ENCODE measurements at regions not wholly inside any gene's neighbourhood (a gene's known extent, or its start where the extent isn't known, plus 50 kb on each side); places are given as distances from the start of the nearest gene placed in this dataset.

DNA sequence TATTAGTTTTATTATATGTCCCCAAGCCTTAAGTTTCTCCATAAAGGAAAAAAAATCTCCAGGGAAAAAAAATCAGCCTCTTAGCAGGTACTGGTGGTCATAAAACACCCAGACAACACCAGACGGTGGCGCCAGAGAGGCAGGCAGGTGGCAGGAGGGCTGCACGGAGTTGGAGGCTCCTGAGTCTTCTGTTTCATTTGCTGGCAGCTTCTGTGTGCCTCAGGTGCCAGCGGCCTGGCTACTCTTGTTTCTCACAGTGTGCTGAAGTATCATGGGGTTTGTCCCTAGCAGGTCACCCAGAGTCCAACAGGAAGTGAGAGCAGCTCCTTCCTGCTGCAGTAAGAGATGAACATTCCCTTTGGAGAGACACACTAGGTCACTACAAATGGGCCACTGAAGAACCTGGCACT, 123.3 kb upstream of the GADD45A start:
- ATAC-seq: peak; percentile 92

DNA sequence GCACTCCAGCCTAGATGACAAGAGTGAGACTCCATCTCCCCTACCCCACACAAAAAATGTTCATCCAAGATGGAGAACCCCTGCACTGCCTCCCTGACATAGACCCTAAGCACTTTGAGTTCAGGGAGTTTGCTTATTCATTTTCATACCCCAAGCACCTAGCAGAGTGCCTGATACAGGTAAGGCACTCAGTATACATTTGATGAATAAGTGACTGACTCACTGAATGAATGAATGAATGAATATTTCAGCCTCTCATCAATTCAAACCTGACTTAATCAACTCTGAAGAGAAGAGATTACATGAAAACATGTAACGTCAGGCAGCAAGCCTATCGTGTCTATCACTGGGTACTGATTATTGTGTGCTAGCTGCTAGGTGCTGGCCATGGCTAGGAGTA, 121.3 kb upstream of the GADD45A start:
- ATAC-seq: no peak

DNA sequence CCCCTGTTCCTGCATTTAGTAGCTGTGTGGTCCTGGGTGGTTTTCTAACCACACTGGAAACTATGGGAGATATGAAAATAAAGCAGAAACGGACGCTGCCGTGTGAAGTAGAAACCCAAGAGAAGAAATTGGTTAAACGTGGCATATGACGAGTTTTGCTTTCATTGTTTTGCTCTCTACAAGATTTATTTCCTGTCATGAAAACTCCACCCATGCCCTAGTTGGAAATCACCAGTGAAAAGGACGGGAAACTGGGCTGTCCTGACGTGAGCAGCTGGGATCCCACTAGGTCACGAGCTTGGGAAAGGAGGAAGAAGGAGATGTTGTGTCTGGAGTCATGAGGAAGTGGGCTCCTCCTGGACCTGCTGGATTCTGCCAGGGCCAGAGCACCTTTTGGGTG, 120.8 kb upstream of the GADD45A start:
- no peak for ATAC-seq

DNA sequence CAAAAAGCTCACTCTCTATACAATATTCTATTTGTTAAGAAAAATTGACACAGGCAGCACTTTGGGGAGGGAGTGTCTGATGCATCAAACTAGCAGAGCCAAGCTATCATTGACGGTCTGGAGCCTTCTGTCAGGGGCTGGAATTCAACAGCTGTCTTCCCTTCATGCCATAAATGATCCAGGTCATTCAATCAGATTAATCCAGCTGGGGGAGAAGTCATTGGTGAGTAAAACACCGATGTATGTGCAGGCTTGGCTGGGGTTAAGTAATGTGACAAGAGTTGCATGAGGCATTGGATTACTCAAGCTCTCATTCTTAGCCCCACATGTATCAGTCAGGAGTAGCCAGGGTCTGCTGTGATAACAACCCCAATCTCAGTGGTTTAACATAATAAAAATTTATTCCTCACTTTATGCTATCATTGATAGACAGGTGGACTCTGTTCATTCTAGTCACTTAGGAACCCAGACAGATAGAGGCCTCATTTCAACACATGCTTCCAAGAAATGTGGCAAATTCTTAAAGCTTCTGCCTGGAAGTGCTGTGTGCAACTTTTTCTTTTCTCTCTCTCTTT, 118.1 kb upstream of the GADD45A start:
- ATAC-seq: no peak

DNA sequence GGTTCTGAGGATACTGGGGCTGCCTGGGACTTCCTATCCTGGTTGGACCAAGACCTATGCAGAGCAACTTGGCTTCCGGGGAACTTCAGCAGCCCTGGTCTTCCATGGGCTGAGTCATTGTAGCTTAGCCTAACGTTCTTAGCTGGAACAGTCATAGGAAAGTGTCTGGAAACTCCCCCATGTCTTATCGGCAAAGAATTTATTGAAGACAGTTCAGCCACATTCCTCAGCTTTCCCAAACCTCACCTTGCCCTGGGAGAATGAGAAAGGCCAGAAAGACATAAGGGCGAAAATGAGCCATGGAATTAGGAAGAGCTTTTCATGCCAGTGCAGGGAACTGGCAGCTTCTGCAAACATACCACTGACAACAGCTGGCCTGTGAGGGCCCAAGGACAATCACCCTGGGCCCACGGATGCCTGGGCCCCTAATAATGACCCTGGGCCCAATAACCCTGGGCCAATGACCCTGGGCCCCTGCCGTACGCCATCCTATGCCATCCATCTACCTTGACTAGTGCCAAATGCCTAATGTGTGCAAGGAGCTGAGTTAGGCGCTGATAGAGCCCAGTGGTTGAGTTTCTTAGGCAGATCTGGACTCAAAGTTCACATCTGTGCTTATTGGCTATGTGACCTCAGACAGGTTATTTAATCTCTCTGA, 114.4 kb upstream of the GADD45A start:
- peak; percentile 84 for ATAC-seq

DNA sequence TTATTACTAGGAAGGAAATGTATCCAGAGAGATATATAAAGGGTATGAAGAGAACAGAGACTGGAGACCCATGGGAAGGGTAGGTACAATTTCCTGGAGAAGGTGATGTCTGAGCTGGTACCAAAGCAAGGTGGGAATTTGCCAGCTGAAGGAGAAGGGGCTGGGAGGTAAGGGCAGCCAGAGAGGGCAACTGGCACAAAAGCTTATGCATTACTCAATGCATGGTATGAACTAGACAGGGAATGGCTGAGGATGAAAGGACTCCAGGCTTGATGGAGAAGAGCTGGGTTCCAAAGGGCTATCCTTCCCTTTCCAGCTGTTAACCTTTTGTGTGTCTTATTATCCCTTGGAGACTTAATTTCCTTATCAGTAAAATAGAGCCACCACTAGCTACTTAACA, 113.6 kb upstream of the GADD45A start:
- no peak for ATAC-seq

DNA sequence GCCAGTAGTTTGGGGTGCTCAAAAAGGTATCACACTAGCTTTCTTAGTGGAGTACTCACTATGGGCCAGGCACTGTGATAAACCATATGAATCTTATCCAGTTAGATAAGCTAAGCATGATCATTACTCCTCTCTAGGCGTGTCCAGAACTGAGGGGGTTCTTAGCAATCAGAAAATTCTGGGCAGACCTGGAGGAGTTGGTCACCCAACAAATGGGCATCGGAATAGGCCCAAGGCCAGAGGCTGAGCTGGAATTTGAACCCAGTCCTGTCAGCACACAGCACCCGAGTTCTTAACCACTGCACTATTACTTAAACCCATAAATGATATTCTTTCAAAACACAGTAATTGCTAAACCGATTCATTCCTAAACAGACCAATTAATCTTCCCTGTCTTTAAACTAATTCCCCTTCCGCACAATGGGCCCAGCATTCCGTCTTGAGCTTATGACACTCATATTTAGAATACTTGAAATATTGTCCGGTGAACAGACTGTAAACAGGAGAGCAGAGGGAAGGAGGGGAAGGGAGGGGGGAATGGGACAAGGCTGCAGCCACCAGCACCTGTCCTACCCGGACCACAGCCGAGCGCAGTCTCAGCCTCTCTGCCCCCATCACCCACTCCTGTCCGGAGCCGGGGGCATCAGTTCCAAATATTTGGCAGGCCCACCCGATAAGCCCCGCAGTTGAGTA, 113.0 kb upstream of the GADD45A start:
- no peak for ATAC-seq

DNA sequence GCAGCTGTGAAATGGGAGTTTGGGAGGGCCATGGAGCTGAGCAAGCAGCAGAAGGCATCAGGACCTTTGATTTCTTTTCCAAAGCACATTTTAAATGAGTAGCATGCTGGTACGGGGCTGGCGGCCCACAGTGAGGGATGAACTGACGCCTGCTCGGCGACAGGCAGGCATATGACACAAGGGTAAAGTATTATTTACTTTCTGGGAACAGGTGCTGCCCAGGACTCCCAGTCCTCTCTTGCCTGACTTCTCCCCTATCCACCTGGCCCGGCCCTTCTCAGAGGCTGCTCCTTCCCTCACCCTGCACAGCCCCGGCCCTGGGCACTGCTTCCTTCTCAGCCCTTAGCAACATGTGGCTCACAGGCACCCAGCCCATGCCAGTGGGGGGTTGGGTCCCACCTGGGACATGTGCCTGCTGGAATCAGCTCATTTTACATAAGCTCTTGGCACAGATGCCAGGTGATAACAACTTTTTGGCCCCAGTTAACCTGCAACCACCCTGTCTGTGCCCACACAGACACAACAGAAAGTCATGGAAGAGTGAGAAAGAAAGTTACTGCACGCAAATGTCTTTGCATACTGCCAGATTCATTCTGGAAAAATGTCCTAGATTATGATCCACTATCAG, 112.3 kb upstream of the GADD45A start:
- peak; percentile 49 for ATAC-seq

DNA sequence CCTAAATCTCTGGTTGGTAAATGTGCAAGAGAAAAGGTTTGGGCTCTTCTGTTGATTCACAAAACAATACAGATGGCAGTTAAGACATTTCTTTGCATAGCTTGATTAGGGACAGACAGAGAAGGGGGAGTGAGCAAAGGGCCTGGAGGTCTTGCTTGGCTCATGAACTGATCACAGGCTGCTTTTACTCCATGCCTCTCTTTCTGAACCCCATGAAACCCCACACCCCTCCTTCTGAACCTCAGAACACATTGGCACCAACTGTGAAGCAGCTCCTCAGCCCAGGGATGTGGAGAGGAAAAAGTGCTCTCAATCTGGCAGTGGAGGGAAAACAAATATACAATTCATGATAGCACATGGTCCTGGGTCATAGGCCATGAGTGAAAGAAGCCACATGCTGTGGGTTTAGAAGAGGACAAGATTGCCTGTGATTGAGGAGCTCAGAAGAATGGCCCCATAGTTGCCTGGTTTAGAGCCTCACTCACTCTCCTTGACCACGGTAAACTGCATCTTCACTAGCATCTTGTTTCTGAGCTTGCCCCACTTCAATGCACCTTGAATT, 111.6 kb upstream of the GADD45A start:
- no peak for ATAC-seq

DNA sequence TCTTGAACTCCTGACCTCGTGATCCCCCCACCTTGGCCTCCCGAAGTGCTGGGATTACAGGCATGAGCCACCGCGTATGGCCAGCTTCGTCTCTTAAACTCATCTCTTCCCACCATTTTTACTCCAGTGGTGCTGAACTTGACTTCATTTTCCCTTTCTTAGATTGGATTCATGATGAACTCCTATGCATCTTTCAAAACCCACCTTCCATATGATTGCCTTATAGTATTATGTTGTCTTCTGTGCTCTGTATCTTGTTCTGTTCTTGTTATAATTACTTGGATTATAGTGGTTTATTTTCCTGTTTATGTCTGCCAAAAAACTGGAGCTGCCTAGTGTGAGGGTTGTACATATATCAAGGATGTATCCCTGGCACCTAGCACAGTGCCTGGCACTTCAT, 110.8 kb upstream of the GADD45A start:
- ATAC-seq: no peak

DNA sequence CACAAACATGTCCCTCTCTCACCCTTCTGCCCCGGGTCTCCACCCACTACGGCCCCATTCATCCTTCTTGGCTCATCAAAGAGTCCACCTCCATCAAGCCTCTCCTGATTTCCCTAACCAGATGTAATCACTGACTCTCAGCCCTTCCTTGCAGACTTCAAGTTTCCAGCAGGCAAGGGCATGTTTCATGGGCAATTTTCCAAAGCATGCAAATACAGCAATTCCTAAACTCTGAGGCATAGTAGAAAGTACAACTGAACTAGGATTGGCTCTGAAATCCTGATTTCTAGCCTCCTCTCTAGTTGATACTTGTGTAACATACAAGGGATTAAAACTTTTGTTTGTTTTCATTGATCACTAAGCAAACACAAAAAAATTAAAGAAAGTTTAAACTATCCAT, 109.1 kb upstream of the GADD45A start:
- ATAC-seq: peak; percentile 88

DNA sequence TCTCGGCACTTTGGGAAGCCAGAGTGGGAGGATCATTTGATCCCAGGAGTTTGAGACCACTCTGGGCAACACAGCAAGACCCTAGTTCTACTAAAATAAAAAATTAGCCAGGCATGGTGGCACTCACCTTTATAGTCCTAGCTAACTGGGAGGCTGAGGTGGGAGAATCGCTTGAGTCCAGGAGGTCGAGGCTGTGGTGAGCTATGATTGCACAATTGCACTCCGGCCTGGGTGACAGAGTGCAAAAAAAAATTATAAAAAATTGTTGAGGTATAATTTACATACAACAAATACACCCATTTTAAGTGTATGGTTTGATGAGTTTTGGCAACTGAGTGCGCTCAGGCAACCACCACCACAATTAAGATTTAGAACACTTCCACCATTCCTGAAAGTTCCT, 108.5 kb upstream of the GADD45A start:
- no peak for ATAC-seq

DNA sequence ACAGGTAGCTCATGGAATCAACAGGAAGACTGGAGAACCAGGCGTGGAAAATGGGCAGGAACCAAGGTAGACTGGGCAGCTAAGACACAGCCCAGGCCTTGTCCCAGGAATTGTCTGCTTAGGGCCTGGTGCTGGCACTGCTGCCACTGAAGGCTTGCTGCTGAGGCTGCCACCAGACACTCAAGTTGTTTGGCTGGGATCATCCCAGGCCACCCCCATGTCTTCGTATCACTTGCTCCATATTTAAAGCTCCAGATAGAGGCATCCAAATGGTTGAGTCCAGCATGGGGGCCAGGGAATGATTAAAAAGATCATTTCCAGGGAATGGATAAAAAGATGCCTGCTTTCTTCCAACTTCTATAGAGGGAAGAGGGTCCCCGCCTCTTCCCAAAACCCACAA, 107.4 kb upstream of the GADD45A start:
- ATAC-seq: no peak

DNA sequence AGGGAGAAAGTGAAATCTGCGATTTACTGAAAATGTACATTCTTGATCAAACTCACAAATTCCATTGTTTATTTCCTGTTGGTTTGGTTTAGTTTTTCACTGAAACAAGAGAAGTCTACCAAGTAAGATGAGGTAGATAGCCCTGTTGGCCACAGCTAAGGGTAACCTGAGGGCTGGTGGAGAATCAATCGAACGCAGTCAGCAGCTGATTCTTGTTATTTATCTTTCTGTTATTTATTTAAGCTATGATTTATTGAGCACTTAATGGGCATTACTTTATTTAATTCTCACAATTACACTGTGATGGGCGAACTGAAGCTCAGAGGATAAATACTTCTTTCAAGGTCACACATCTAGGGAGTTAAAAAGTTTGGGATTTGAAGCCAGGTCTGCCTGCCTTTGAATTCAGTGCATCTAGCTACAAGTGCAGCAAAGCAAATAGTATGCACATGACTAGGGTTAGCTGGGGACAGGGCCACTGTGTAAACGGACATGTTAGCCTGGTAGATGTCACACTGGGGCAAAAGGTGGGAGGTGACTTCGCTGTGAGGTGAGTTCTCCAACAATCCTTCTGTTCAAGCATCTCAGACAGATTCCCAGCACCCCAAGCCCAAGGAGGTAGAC, 106.5 kb upstream of the GADD45A start:
- no peak for ATAC-seq

DNA sequence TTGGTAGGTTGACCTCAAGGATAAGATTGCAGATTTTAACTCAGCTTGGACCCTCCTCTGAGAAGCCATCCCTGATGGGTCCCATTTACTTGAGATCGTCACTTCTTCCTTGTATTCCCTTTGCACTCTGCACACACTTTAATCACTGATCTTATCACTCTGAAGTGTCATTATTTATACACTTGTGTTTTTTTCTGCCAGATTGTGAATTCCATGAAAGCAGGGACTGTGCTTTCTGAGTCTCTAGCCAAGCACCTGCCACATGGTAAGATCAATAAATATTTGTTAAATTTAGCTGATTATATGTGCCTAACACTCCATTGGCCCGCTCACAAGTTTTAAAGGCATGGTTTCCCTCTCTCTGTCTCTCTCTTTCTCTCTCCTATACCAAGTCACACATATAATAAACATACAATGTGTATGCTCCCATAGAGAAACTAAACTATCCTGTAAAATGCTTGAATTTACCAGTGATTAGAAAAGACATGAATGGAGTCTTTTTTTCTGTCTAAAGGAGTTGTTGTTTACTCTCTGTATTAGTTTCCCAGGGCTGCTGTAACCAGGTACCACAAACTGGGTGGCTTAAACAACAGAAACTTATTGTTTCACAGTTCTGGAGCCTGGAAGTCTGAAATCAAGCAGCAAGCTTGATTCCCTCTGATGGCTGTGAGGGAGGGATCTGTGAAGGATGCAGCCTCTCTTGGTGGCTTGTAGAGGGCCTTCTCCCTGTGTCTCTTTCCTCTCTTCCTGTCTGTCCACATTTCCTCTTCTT, 105.2 kb upstream of the GADD45A start:
- no peak for ATAC-seq

DNA sequence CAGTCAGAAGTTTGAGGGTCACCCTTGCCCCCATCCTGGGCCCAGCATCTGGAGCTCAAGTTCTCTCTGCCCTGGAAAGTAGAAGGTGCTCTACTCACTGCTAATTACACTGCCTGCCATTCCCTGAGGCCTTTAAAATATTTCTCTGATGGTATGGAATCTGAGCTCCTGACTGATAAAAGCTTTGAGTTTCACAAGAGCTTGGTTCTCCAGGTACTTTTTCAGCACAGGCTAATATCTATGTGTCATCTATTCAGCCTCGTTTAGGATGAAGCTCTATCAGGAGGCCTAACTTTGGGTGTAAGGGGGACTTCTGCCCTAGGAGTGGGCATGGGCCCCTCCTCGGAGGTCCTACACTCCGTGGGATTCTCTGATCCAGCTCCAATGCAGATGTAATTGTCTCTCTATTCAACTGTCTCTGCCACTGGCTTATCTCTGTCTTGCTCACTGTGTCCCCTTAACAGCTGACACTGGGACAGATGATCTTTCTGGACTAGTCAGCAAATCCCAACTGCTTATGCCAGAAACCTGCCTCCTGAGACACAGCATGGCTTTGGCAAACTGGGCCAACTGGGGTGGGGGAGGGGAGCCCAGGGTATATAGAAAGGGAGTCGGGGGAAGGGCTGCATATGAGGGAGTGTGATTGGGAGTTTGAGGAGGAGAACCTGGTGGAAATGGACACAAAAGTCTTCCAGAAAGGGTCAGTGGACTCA, 104.2 kb upstream of the GADD45A start:
- no peak for ATAC-seq

DNA sequence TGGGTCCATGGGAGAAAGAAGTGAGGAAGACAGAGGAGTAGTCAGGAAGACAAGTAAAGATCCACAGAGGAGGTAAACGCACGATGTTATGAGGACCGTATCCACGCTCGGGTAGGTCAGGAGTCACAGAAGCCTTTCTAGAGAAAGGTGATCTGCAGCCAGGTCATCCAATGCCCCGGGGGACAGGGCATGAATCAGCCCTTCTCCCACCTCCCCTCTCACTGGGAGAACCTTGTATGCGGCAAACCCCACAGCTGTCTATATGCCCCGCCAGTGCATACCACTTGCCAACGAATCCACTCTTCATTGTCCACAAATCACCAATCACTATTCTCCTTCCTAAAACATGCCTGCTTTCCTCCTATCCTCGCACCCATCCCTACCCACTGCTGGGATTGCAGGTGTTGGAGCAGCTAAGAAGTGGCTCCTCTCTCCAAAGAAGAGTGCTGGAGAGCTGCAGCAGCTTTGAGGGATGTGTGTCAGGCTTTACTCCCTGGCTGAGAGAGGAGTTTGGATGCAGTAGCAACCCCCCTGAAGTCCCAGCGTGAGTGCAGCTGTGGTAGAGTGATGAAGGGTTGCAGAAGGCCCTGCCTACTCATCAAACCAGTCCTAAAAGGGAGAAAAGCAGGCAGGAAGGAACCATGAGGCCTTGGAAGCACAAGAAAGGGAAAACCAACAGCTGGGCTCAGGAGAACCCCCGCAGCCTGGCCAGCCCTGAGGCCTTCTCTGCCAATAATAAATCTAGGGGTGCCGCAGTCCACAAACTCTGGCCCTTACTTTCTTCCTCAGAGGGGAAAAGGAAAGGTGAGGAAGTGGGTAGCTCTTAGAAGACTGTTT, 102.2 kb upstream of the GADD45A start:
- ATAC-seq: no peak

DNA sequence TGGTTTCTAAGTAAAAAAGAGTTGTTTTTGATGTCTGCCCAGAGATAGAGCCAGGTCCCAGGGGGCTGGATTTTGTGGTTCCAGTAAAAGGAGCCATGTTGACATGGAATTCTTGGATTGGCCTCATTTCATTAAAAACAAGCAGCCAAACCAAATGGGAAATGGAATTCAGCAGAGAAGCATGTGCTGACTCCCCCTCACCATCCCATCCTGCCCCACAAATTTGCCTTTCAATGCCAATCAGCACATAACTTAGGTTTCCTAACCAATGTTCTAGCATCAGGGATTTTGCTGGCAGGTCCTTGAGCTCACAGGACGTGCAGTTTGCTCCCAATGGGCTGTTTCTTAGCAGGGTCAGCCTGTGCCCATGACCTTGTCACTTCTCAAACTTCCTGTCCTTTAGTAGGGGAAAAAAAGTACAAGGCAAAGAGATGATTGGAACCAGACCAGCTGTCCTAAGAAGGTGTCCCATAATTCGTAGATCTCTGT, 101.5 kb upstream of the GADD45A start:
- no peak for ATAC-seq

DNA sequence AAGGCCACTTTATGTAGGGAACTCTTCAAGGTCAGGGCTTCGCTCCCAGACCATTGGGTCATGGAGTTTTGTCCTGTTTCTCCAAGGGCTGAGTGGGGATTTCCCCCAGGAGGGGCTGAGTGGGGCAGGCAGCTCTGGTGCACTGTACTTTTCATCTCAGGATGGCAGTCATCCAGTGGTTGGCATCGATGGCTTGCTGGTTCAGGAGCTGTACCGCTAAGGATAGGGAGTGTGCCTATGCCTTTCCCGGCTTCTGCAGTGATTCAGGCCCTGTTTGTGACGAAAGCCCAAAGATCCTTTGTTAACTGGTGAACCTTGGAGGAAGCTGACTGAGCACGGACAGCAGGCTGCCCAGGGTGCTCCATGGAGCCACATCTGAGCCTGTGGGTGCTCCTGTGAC, 100.1 kb upstream of the GADD45A start:
- ATAC-seq: no peak

DNA sequence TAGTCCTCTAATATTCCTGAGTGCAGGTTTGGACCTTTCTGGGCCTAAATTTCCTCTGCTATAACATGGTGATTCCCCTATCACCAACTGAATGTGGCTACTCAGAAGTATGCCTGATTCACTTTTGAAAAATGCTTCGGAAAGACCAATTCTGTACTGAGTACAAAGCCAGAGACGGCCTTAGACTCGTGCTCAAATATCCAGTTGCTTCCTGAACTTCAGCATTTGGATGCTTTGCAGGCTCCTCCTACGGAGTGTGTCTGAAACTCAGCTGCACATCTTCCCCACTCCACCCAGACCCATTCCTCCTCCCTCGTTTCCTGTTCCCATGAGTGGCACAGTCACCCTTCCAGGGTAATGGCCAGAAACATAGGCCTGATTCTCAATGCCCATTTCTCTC, 98.4 kb upstream of the GADD45A start:
- no peak for ATAC-seq
